Keratinocyte (primary cell): ENCODE measurements at regions not wholly inside any gene's neighbourhood (a gene's known extent, or its start where the extent isn't known, plus 50 kb on each side); places are given as distances from the start of the nearest gene placed in this dataset.

Experiments
- CTCF ChIP-seq, 3 experiments: IDR thresholded peaks in 1 of 3; conservative IDR thresholded peaks in 1 of 3; optimal IDR thresholded peaks in 1 of 3; 2 replicates in 2 of 3; 3 replicates in 1 of 3; pipeline versions ENCODE3 to v1.5.1; 2011; ENCODE audit warnings: low read length in 3 of 3, mild to moderate bottlenecking in 3 of 3, moderate library complexity in 2 of 3, control low read depth in 1 of 3, inconsistent platforms in 1 of 3; ENCODE audit not compliant: insufficient read depth in 2 of 3; ENCODE audit errors: extremely low read depth in 1 of 3
- EZH2 ChIP-seq: IDR thresholded peaks from one replicate; pipeline ENCODE4 v1.6.1; 2012; ENCODE audit warnings: inconsistent platforms, mild to moderate bottlenecking, low read length, moderate library complexity

- TF ChIP-seq CTCF (optimal IDR thresholded peaks at IDR 0.05 in 1 of 3, IDR thresholded peaks at IDR 0.05 in 1 of 3, conservative IDR thresholded peaks at IDR 0.05 in 1 of 3; ENCODE audit: extremely low read depth in 1 of 3, insufficient read depth in 2 of 3, low read length in 3 of 3) (no peak), EZH2 (no peak)
Observed at GRCh38 chr12:4001031-4001430, 127.8 kb upstream of the PARP11 start.
